ENCODE measurements at regions not wholly inside any gene's neighbourhood (a gene's known extent, or its start where the extent isn't known, plus 50 kb on each side); places are given as distances from the start of the nearest gene placed in this dataset.
"Not testable (repeated sequence)": the region's sequence is repeated elsewhere in the genome, so short reads cannot be mapped to it uniquely, and the experiment has no call there.

GRCh38 chr9:71303351-71303750 lies 181.9 kb upstream of the TRPM3 start:
- Histone ChIP-seq H3K27ac (no peak overlapping the region), H3K4me3 (no peak overlapping the region), H3K4me1 (no peaks in the 10 kb centered on the region), H3K27me3 (no peaks in the 10 kb centered on the region), H3K36me3 (no peaks in the 10 kb centered on the region), H3K9me3 (no peaks in the 10 kb centered on the region)
- TF ChIP-seq CTCF (IDR thresholded peaks at IDR 0.05) (no peak), POLR2A (IDR thresholded peaks at IDR 0.05) (no peak)
- no peak for DNase-seq

GRCh38 chr9:71302776-71303175 lies 181.4 kb upstream of the TRPM3 start:
- no peak for TF ChIP-seq POLR2A (IDR thresholded peaks at IDR 0.05)
- TF ChIP-seq CTCF (IDR thresholded peaks at IDR 0.05) = no peak
- H3K9me3 ChIP-seq = no peaks in the 10 kb centered on the region
- H3K27me3 ChIP-seq = no peaks in the 10 kb centered on the region
- DNase-seq = no peak
- no peaks in the 10 kb centered on the region for H3K36me3 ChIP-seq
- no peaks in the 10 kb centered on the region for H3K4me1 ChIP-seq
- H3K4me3 ChIP-seq = no peak overlapping the region
- H3K27ac ChIP-seq = no peak overlapping the region

GRCh38 chr9:71295928-71296327 lies 174.5 kb upstream of the TRPM3 start:
- no peaks in the 10 kb centered on the region for H3K36me3 ChIP-seq
- H3K27ac ChIP-seq = no peak overlapping the region
- no peaks in the 10 kb centered on the region for H3K27me3 ChIP-seq
- TF ChIP-seq POLR2A (IDR thresholded peaks at IDR 0.05) = no peak
- no peak for TF ChIP-seq CTCF (IDR thresholded peaks at IDR 0.05)
- no peaks in the 10 kb centered on the region for H3K4me1 ChIP-seq
- DNase-seq = no peak
- no peak overlapping the region for H3K4me3 ChIP-seq
- H3K9me3 ChIP-seq = no peaks in the 10 kb centered on the region

- DNase-seq = no peak
- TF ChIP-seq POLR2A (IDR thresholded peaks at IDR 0.05) = no peak
- no peak for TF ChIP-seq CTCF (IDR thresholded peaks at IDR 0.05)
- Histone ChIP-seq H3K4me3 (no peak overlapping the region), H3K27ac (no peak overlapping the region), H3K4me1 (no peaks in the 10 kb centered on the region), H3K27me3 (no peaks in the 10 kb centered on the region), H3K9me3 (no peaks in the 10 kb centered on the region), H3K36me3 (no peaks in the 10 kb centered on the region)
Measured at GRCh38 chr9:71286146-71286545, 164.7 kb upstream of the TRPM3 start.

- Histone ChIP-seq H3K4me3 (no peak overlapping the region), H3K4me1 (no peaks in the 10 kb centered on the region), H3K9me3 (no peaks in the 10 kb centered on the region), H3K27ac (no peak overlapping the region), H3K27me3 (no peaks in the 10 kb centered on the region), H3K36me3 (no peaks in the 10 kb centered on the region)
- peak in 1 of 3 donors; percentile 54 for DNase-seq
- TF ChIP-seq POLR2A (IDR thresholded peaks at IDR 0.05) = no peak
- peak in 5 of 6 experiments; percentile 40 to 86 (median 76) for TF ChIP-seq CTCF (IDR thresholded peaks at IDR 0.05)
Measured at GRCh38 chr9:71285191-71285656, 163.8 kb upstream of the TRPM3 start.

- H3K9me3 ChIP-seq, H3K27ac ChIP-seq, H3K4me1 ChIP-seq: not testable (repeated sequence)
Measured at GRCh38 chr9:71282116-71282515, 160.7 kb upstream of the TRPM3 start.

More at GRCh38 chr9:71282116-71282515, 160.7 kb upstream of the TRPM3 start:
- H3K27me3 ChIP-seq, DNase-seq, H3K36me3 ChIP-seq, H3K4me3 ChIP-seq: not testable (repeated sequence)

All from Peyer's patch (tissue), 4 donors.